Testis (tissue), 2 donors: ENCODE measurements at regions not wholly inside any gene's neighbourhood (a gene's known extent, or its start where the extent isn't known, plus 50 kb on each side); places are given as distances from the start of the nearest gene placed in this dataset.

ENCODE experiments used
- DNase-seq: peaks from one replicate; pipeline ENCODE4 v3.0.0-alpha.2; 2019
- H3K27ac ChIP-seq, 2 donors: fragments of 200-600 bp; sonication (generic); one replicate each; pipeline ENCODE4 v1.5.1; 2019
- H3K27me3 ChIP-seq: fragments of 200-600 bp; sonication (generic); one replicate; pipeline ENCODE4 v1.5.1; 2019
- H3K36me3 ChIP-seq: fragments of 200-600 bp; sonication (generic); one replicate; pipeline ENCODE4 v1.5.1; 2017; ENCODE audit warnings: low read depth; ENCODE audit errors: missing control alignments
- H3K4me1 ChIP-seq: fragments of 200-600 bp; sonication (generic); one replicate; pipeline ENCODE4 v1.5.1; 2019
- H3K4me3 ChIP-seq, 2 donors: fragments of 200-600 bp; sonication (generic); one replicate each; pipeline ENCODE4 v1.5.1; 2017 to 2019
- H3K9me3 ChIP-seq: fragments of 200-600 bp; sonication (generic); one replicate; pipeline ENCODE4 v1.5.1; 2017
- CTCF ChIP-seq, 3 experiments: fragments of 450-650 bp in 2 of 3; fragments of 200-600 bp in 1 of 3; sonication (generic) in 1 of 3; IDR thresholded peaks; one replicate each; pipeline ENCODE4 v1.5.1; 2016 to 2019; ENCODE audit warnings: antibody characterized with exemption in 3 of 3, mild to moderate bottlenecking in 2 of 3, moderate library complexity in 1 of 3
- POLR2A ChIP-seq: fragments of 450-650 bp; IDR thresholded peaks from one replicate; pipeline ENCODE4 v1.6.1; 2017; ENCODE audit warnings: antibody characterized with exemption, mild to moderate bottlenecking, moderate library complexity
- WGBS, 2 donors: methylation state at CpG; one replicate each; pipeline ENCODE4 v1.1.5; 2018; 5-methylcytosine and 5-hydroxymethylcytosine counted together
- intact Hi-C: fragments of 100-400 bp; cut with DNase I; formaldehyde crosslinking; loops from one replicate; pipeline ENCODE4 v1.15.1; 2023; ENCODE audit warnings: low total_unique reads

- DNase-seq, result peak; percentile 32
- peak overlapping the region in 1 of 2 donors; percentile 82 for H3K27ac ChIP-seq
- TF ChIP-seq POLR2A (no peak), CTCF (IDR thresholded peaks at IDR 0.05) (no peak)
- no peaks in the 10 kb centered on the region for H3K27me3 ChIP-seq
- WGBS, 2 donors, result 48 to 54% methylated on average over 13 of the region's 13 CpGs
- no peak overlapping the region for H3K4me3 ChIP-seq
- no peaks in the 10 kb centered on the region for H3K36me3 ChIP-seq
- intact Hi-C loops, result no loop called here
- H3K9me3 ChIP-seq, result no peaks in the 10 kb centered on the region
- peaks cover 11% of the 10 kb centered on the region for H3K4me1 ChIP-seq
Observed at GRCh38 chr22:35479985-35480550, 60.6 kb upstream of the RASD2 start.

- Histone ChIP-seq H3K4me3 (no peak overlapping the region), H3K27ac (peak overlapping the region in 1 of 2 donors; percentile 82), H3K4me1 (peaks cover 11% of the 10 kb centered on the region), H3K36me3 (no peaks in the 10 kb centered on the region), H3K27me3 (no peaks in the 10 kb centered on the region), H3K9me3 (no peaks in the 10 kb centered on the region)
- 44 to 50% methylated on average over 22 of the region's 22 CpGs for WGBS, 2 donors
- TF ChIP-seq CTCF (IDR thresholded peaks at IDR 0.05), result no peak
- no peak for TF ChIP-seq POLR2A
- intact Hi-C loops, result no loop called here
- no peak for DNase-seq
Observed at GRCh38 chr22:35480627-35481550, 59.7 kb upstream of the RASD2 start.

- H3K36me3 ChIP-seq, result no peaks in the 10 kb centered on the region
- DNase-seq, result no peak
- H3K4me3 ChIP-seq, result no peak overlapping the region
- intact Hi-C loops, result no loop called here
- no peaks in the 10 kb centered on the region for H3K9me3 ChIP-seq
- no peak overlapping the region for H3K27ac ChIP-seq
- 95 to 97% methylated on average over 5 of the region's 5 CpGs for WGBS, 2 donors
- no peak for TF ChIP-seq POLR2A
- no peak for TF ChIP-seq CTCF (IDR thresholded peaks at IDR 0.05)
- no peaks in the 10 kb centered on the region for H3K27me3 ChIP-seq
- H3K4me1 ChIP-seq, result peaks cover 11% of the 10 kb centered on the region
Observed at GRCh38 chr22:35482311-35482710, 58.3 kb upstream of the RASD2 start.

- intact Hi-C loops, result no loop called here
- peaks cover 11% of the 10 kb centered on the region for H3K4me1 ChIP-seq
- WGBS, 2 donors, result 69 to 93% methylated on average over 6 of the region's 6 CpGs
- H3K4me3 ChIP-seq, result no peak overlapping the region
- no peak overlapping the region for H3K27ac ChIP-seq
- H3K9me3 ChIP-seq, result no peaks in the 10 kb centered on the region
- no peaks in the 10 kb centered on the region for H3K36me3 ChIP-seq
- TF ChIP-seq CTCF (IDR thresholded peaks at IDR 0.05), result no peak
- no peak for TF ChIP-seq POLR2A
- H3K27me3 ChIP-seq, result no peaks in the 10 kb centered on the region
- no peak for DNase-seq
Observed at GRCh38 chr22:35482974-35483373, 57.7 kb upstream of the RASD2 start.
